HEK293 (cell line): ENCODE measurements at regions not wholly inside any gene's neighbourhood (a gene's known extent, or its start where the extent isn't known, plus 50 kb on each side); places are given as distances from the start of the nearest gene placed in this dataset.

Experiments used
- BCL11A ChIP-seq: fragments of 450-650 bp; formaldehyde crosslinking; IDR thresholded peaks from 2 replicates; pipeline ENCODE4 v1.5.1; 2016; ENCODE audit warnings: low read depth, missing biosample characterization, missing genetic modification characterization
- ZFP37 ChIP-seq: fragments of 450-650 bp; formaldehyde crosslinking; IDR thresholded peaks from 2 replicates; pipeline ENCODE4 v1.5.1; 2016; ENCODE audit warnings: missing biosample characterization, missing genetic modification characterization
- ZNF391 ChIP-seq: fragments of 450-650 bp; formaldehyde crosslinking; IDR thresholded peaks from 2 replicates; pipeline ENCODE4 v1.5.1; 2016; ENCODE audit warnings: low read depth, missing biosample characterization, missing genetic modification characterization, borderline replicate concordance
- ZNF521 ChIP-seq: fragments of 450-650 bp; formaldehyde crosslinking; IDR thresholded peaks from 2 replicates; pipeline ENCODE4 v1.5.1; 2017; ENCODE audit warnings: missing biosample characterization, mild to moderate bottlenecking, missing genetic modification characterization
- TF ChIP-seq, protein P1 (sequence below): fragments of 450-650 bp; formaldehyde crosslinking; IDR thresholded peaks from 2 replicates; pipeline ENCODE4 v1.5.1; 2016; ENCODE audit warnings: missing biosample characterization, missing genetic modification characterization

DNA sequence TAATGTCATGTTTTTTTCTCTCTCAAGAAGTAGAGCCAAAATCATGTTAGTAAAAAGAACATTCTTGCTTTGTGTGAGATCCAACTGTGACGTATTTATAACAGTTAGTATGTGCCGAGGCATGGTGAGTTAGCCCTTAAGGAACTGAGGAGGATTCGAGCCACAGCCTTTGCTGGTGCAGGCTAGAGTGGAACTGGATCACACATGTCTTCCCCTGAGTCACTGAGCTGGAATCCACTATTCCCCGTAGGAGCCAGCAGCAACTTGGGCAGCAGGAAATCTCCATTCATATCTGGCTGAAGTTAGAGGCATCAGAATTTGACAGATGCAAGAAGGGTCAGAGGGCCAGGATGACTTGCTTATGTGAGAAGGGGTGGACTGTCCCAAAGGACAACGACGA, 144.6 kb upstream of the KIT start:
- TF ChIP-seq ZNF521 (tag by site-specific recombination) (no peak), ZFP37 (tag by site-specific recombination) (no peak), BCL11A (no peak), ZNF391 (no peak)
- TF ChIP-seq, protein P1, sequence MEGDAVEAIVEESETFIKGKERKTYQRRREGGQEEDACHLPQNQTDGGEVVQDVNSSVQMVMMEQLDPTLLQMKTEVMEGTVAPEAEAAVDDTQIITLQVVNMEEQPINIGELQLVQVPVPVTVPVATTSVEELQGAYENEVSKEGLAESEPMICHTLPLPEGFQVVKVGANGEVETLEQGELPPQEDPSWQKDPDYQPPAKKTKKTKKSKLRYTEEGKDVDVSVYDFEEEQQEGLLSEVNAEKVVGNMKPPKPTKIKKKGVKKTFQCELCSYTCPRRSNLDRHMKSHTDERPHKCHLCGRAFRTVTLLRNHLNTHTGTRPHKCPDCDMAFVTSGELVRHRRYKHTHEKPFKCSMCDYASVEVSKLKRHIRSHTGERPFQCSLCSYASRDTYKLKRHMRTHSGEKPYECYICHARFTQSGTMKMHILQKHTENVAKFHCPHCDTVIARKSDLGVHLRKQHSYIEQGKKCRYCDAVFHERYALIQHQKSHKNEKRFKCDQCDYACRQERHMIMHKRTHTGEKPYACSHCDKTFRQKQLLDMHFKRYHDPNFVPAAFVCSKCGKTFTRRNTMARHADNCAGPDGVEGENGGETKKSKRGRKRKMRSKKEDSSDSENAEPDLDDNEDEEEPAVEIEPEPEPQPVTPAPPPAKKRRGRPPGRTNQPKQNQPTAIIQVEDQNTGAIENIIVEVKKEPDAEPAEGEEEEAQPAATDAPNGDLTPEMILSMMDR = no peak
